ENCODE measurements at regions not wholly inside any gene's neighbourhood (a gene's known extent, or its start where the extent isn't known, plus 50 kb on each side); places are given as distances from the start of the nearest gene placed in this dataset.

DNA sequence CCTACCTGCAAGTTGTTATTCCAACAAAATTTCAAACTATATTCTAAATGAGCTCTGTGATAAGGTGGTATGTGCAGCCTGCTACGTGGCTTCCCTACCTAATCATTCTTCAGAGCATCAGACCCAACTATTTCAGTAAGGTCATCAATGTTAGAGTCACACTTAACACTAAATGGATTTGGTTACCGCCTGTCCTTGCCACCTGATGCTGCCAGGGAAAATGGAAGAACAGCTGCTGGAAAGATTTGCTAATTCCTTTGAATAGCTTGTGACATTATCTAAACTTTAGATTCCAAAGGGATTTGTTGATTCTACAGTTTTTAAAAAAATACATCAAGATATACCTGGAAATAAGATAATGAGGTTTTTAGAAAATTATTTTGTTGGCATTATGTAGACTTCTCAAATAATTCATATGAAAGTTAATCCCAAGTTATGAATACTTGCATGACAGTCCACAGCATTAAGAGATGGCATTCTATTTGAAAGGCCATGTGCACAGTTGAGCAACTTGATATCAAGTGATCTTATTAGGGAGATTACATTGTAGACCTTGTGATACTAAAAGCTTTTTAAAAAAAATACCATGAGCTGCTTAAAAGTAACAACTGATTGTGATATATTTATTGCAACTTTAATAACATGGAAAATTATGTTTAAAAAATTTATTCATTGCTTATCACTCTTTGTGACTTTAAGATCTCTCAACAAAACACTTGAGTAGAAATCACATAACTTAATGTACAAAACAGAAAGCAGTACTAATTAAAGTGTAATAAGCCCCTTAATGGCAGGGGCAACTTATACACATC is 98.3 kb upstream of the UGP2 start:
- H3K27me3 ChIP-seq (replicated peaks in 1 of 4; ENCODE audit: control extremely low read depth in 1 of 4, control insufficient read depth in 3 of 4, insufficient read depth in 4 of 4, low read length in 3 of 4), result no peaks in the 10 kb centered on the region
- no peaks in the 10 kb centered on the region for H3K79me2 ChIP-seq (ENCODE audit: control insufficient read depth, insufficient read depth, low read length)
- H3K4me3 ChIP-seq (ENCODE audit: control extremely low read depth in 1 of 5, extremely low read depth in 1 of 5, insufficient read depth in 1 of 5, low read depth in 2 of 5, low read length in 4 of 5), result no peak overlapping the region
- no peak overlapping the region for H3K4me2 ChIP-seq (replicated peaks; ENCODE audit: low read depth, low read length, poor library complexity, severe bottlenecking)
- no peak overlapping the region for H2AFZ ChIP-seq (ENCODE audit: insufficient read depth, low read depth, low read length, poor library complexity, severe bottlenecking)
- ATAC-seq (ENCODE audit: low read depth) (no peak), DNase-seq (no peak)
- H3K27ac Mint-ChIP-seq, result no peak overlapping the region
- H3K27ac ChIP-seq (ENCODE audit: low read length in 2 of 2), result no peak overlapping the region
- H3K4me1 ChIP-seq (ENCODE audit: control insufficient read depth in 2 of 2, insufficient read depth in 2 of 2, low read length in 2 of 2), result no peaks in the 10 kb centered on the region
- ChIA-PET CTCF (no interaction called here), POLR2A (no interaction called here)
- peaks cover 0 to 6% (median 3%) of the 10 kb centered on the region in 3 donors for H3K9me3 ChIP-seq (ENCODE audit: control extremely low read depth in 1 of 3, control insufficient read depth in 2 of 3, insufficient read depth in 1 of 3, low read length in 2 of 3)
- peaks cover 2% of the 10 kb centered on the region for H3K9me3 Mint-ChIP-seq (ENCODE audit: insufficient read depth)
- H3K9ac ChIP-seq (ENCODE audit: low read length), result no peak overlapping the region
- WGBS (ENCODE audit: insufficient coverage), result no CpG with 5 or more reads among the region's 2 CpGs
- H3K4me3 Mint-ChIP-seq, result no peak overlapping the region
- intact Hi-C loops (cut with micrococcal nuclease), result no loop called here
- no peaks in the 10 kb centered on the region for H4K20me1 ChIP-seq (ENCODE audit: control insufficient read depth, insufficient read depth, low read length, poor library complexity, severe bottlenecking)
- no peaks in the 10 kb centered on the region for H3K36me3 ChIP-seq (replicated peaks in 1 of 2; ENCODE audit: control extremely low read depth in 1 of 2, control insufficient read depth in 1 of 2, extremely low read depth in 1 of 2, insufficient read depth in 2 of 2, low read length in 1 of 2)
- H3K27me3 Mint-ChIP-seq, result no peaks in the 10 kb centered on the region
- TF ChIP-seq CTCF (IDR thresholded peaks at IDR 0.05), result no peak
- TF ChIP-seq EZH2 (IDR thresholded peaks at IDR 0.05; ENCODE audit: borderline replicate concordance, insufficient read depth, low read depth, low read length, poor library complexity, severe bottlenecking), result no peak
- H3K4me1 Mint-ChIP-seq, result no peaks in the 10 kb centered on the region

Data from B cell (primary cell).